Common myeloid progenitor, CD34-positive (primary cell): ENCODE measurements at regions not wholly inside any gene's neighbourhood (a gene's known extent, or its start where the extent isn't known, plus 50 kb on each side); places are given as distances from the start of the nearest gene placed in this dataset.

Experiments used
- CTCF ChIA-PET: fragments of 350-600 bp; sonication (Branson Sonifier 250); formaldehyde crosslinking; loops from one replicate; lab custom pipeline; 2021; ENCODE audit warnings: antibody characterized with exemption; lab: Charles Lee
- POLR2A ChIA-PET: fragments of 350-600 bp; sonication (Branson Sonifier 250); formaldehyde crosslinking; loops from one replicate; lab custom pipeline; 2021; ENCODE audit warnings: antibody characterized with exemption; lab: Charles Lee
- DNase-seq, 3 donors: peaks; one replicate each; pipeline versions ENCODE4 v3.0.0 to v3.0.0-alpha.2; 2013
- H3K27ac ChIP-seq, 2 experiments: 1 replicate in 1 of 2; 2 replicates in 1 of 2; pipeline ENCODE4 v1.7.0; 2013; ENCODE audit warnings: inconsistent platforms in 2 of 2, low read length in 2 of 2, mild to moderate bottlenecking in 2 of 2, low read depth in 1 of 2, moderate library complexity in 1 of 2; ENCODE audit not compliant: severe bottlenecking in 2 of 2, insufficient read depth in 1 of 2, poor library complexity in 1 of 2
- H3K27me3 ChIP-seq, 5 experiments: replicated peaks in 2 of 5; 1 replicate in 3 of 5; 2 replicates in 2 of 5; pipeline versions ENCODE4 v1.6.1 to v1.7.0; 2013; ENCODE audit warnings: low read length in 4 of 5, mild to moderate bottlenecking in 2 of 5, moderate library complexity in 2 of 5, inconsistent platforms in 1 of 5; ENCODE audit not compliant: insufficient read depth in 5 of 5, control insufficient read depth in 4 of 5
- H3K36me3 ChIP-seq, 4 experiments: 1 replicate in 2 of 4; 2 replicates in 2 of 4; pipeline versions ENCODE4 v1.6.1 to v1.7.0; 2013; ENCODE audit warnings: low read length in 3 of 4, control low read depth in 1 of 4, mild to moderate bottlenecking in 1 of 4; ENCODE audit not compliant: control insufficient read depth in 4 of 4, insufficient read depth in 4 of 4
- H3K4me1 ChIP-seq, 4 experiments: 1 replicate in 3 of 4; 2 replicates in 1 of 4; pipeline versions ENCODE4 v1.6.1 to v1.7.1; 2013; ENCODE audit warnings: low read length in 3 of 4, mild to moderate bottlenecking in 3 of 4, control low read depth in 1 of 4, inconsistent platforms in 1 of 4, moderate library complexity in 1 of 4; ENCODE audit not compliant: control insufficient read depth in 4 of 4, insufficient read depth in 4 of 4; ENCODE audit errors: control extremely low read depth in 1 of 4
- H3K4me3 ChIP-seq, 7 experiments: 1 replicate in 4 of 7; 2 replicates in 3 of 7; pipeline versions ENCODE4 v1.5.1 to v1.7.0; 2013; ENCODE audit warnings: mild to moderate bottlenecking in 7 of 7, low read length in 6 of 7, moderate library complexity in 6 of 7, inconsistent platforms in 2 of 7, low read depth in 2 of 7, control low read depth in 1 of 7; ENCODE audit not compliant: insufficient read depth in 4 of 7, control insufficient read depth in 1 of 7; ENCODE audit errors: extremely low read depth in 1 of 7
- H3K9me3 ChIP-seq, 5 experiments: 1 replicate in 4 of 5; 2 replicates in 1 of 5; pipeline versions ENCODE4 v1.6.1 to v1.7.1; 2013; ENCODE audit warnings: low read length in 4 of 5, mild to moderate bottlenecking in 2 of 5, inconsistent platforms in 1 of 5, low read depth in 1 of 5, moderate library complexity in 1 of 5; ENCODE audit not compliant: control insufficient read depth in 4 of 5, insufficient read depth in 2 of 5; ENCODE audit errors: control extremely low read depth in 1 of 5
- WGBS: methylation state at CpG from one replicate; pipeline ENCODE4 v1.1.5; 2013; ENCODE audit not compliant: insufficient coverage; 5-methylcytosine and 5-hydroxymethylcytosine counted together

DNA sequence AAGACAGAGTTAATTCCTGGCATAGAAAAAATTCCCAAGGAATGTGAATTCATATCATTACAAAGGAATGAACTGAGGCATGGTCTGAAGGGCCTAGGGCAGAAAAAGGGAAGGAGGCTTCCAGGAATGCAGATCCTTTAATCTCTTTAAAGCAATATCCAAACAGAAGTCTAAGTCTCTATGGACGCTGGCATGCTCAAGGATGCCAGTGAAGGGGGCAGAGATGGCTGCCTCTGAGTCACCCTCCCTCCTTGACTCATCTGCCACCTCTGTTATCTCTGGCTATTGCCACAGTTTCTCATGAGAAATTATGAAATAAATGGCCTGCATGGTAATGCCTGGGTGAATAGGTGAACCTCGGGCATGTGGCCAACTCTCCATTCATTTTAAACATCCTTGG, 96.3 kb upstream of the BCL6 start:
- WGBS: 100% methylated on average over 1 of the region's 2 CpGs
- Histone ChIP-seq H3K4me1 (no peaks in the 10 kb centered on the region), H3K9me3 (no peaks in the 10 kb centered on the region), H3K27ac (no peak overlapping the region), H3K36me3 (no peaks in the 10 kb centered on the region), H3K4me3 (no peak overlapping the region), H3K27me3 (no peaks in the 10 kb centered on the region)
- ChIA-PET CTCF (no interaction called here), POLR2A (no interaction called here)
- no peak for DNase-seq

DNA sequence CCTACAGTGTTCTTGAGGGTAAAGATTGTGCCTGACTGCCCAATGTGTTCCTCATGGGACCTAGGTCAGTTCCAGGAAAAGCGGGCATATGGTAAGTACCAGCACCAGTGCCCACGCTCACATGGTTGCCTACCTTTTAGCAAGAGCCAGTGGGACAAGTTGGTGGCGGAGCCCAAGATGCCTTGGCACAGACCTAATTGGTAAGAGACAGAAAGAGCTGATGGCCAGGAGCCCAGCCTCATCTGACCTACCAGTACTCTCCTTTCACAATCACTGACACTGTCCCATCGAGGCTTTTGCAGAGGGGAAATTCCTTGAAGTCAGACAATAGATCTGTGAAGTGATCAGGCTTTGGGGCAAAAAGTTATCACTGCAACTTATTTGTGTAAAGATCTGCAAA, 98.4 kb upstream of the BCL6 start:
- WGBS: 100% methylated on average over 4 of the region's 4 CpGs
- DNase-seq: no peak
- Histone ChIP-seq H3K27me3 (no peaks in the 10 kb centered on the region), H3K36me3 (no peaks in the 10 kb centered on the region), H3K4me1 (no peaks in the 10 kb centered on the region), H3K27ac (no peak overlapping the region), H3K9me3 (no peaks in the 10 kb centered on the region), H3K4me3 (no peak overlapping the region)
- CTCF ChIA-PET: no interaction called here
- POLR2A ChIA-PET: no interaction called here

DNA sequence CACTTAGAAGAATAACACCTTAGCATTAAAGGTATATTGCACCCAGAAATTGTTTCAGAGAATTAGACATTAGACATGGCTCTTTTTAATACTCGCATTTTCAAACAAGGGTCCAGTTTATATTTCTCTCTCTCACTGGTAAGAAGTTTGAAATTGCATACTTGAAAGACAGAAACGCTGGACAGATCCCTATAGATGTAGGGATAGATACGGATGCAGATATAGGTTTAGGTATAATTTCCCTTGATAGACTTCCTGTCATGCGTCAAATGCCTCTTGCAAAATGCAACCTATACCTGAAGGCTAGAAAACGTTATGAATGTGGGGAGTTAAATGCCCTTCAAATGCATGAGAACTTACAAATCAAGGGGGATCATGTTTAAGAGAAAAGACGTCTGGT, 99.4 kb upstream of the BCL6 start:
- Histone ChIP-seq H3K4me1 (no peaks in the 10 kb centered on the region), H3K4me3 (no peak overlapping the region), H3K27me3 (no peaks in the 10 kb centered on the region), H3K36me3 (no peaks in the 10 kb centered on the region), H3K27ac (no peak overlapping the region), H3K9me3 (no peaks in the 10 kb centered on the region)
- ChIA-PET CTCF (no interaction called here), POLR2A (no interaction called here)
- 86% methylated on average over 6 of the region's 6 CpGs for WGBS
- no peak for DNase-seq

DNA sequence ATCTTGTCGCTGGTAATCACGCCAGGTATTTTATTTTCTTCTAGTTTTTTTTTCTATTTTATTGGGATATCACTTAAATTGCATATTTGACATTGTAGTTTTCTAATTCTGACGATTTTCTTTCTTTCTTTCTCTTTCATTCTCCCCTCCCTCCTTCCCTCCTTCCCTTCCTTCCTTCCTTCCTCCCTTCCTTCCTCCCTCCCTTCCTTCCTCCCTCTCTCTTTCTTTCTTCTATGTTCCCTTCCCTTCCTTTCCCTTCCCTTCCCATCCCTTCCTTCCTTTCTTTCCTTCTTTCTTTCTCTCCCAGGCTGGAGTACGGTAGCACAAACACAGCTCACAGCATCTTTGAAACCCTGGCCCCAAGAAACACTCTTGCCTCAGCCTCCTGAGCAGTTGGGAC, 100.6 kb upstream of the BCL6 start:
- H3K4me1 ChIP-seq: no peaks in the 10 kb centered on the region
- H3K4me3 ChIP-seq: no peak overlapping the region
- ChIA-PET CTCF (no interaction called here), POLR2A (interaction anchor here (0.7 kb wide), 1 partner anchor 106 kb away, joined by 7 read pairs; no protein-coding TSS in a partner anchor)
- H3K27ac ChIP-seq: no peak overlapping the region
- DNase-seq: no peak
- H3K9me3 ChIP-seq: no peaks in the 10 kb centered on the region
- 40% methylated on average over 1 of the region's 4 CpGs for WGBS
- H3K36me3 ChIP-seq: no peaks in the 10 kb centered on the region
- H3K27me3 ChIP-seq: no peaks in the 10 kb centered on the region

DNA sequence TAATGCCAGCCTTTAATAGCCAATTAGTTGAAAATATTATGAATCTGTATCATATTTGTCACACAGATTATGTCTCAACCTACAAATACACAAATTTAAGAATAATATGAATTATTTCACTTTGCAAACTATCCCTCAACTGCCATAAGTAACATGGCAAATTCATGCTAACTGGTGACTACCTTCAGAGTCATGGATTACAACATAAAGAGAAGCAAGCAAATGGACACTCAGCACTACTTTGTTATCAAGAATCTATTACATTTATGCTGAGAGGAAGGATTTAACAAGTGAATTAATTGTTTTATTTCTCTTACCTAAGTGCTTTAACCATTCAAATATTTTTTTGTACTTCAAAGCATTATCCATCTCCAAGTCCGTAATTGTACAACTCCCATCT, 103.1 kb upstream of the BCL6 start:
- Histone ChIP-seq H3K4me1 (no peaks in the 10 kb centered on the region), H3K36me3 (no peaks in the 10 kb centered on the region), H3K27me3 (no peaks in the 10 kb centered on the region), H3K27ac (no peak overlapping the region), H3K4me3 (no peak overlapping the region), H3K9me3 (peaks cover 0 to 18% (median 5%) of the 10 kb centered on the region in 5 experiments)
- 100% methylated on average over 1 of the region's 1 CpG for WGBS
- no peak for DNase-seq
- POLR2A ChIA-PET: no interaction called here
- CTCF ChIA-PET: no interaction called here

DNA sequence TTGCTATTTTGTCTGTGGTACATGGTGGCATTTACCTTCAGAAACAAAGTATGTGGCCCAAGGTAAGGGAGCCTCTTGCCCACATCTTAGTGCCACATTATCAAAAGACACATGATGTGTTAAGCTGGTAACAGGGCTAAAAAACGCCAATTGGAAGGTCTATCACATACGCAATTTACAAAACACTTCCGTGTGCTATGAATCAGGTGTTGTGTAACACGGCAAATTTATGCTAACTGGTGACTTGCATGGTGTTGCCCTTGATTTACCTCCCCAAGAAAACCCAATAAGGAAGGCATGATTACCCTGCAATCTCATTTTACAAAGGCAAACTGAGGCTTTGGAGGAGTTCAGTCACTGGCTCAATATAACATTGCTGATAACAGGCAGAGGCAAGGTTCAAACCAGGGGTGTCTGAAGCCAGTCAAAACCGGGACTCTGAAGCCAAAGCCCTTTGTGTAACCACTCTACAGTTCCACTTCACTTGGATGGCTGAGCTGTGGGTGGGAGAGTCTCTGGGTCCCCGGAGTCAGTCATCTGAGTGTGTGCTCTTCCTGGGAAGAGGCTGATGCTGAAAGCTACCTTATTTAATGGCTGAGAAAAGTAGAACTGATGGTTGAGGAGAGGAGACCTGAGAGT, 103.9 kb upstream of the BCL6 start:
- no peaks in the 10 kb centered on the region for H3K27me3 ChIP-seq
- 100% methylated on average over 5 of the region's 6 CpGs for WGBS
- CTCF ChIA-PET: no interaction called here
- POLR2A ChIA-PET: no interaction called here
- H3K9me3 ChIP-seq: peaks cover 0 to 18% (median 5%) of the 10 kb centered on the region in 5 experiments
- H3K4me3 ChIP-seq: no peak overlapping the region
- no peaks in the 10 kb centered on the region for H3K36me3 ChIP-seq
- no peak for DNase-seq
- H3K4me1 ChIP-seq: no peaks in the 10 kb centered on the region
- no peak overlapping the region for H3K27ac ChIP-seq

DNA sequence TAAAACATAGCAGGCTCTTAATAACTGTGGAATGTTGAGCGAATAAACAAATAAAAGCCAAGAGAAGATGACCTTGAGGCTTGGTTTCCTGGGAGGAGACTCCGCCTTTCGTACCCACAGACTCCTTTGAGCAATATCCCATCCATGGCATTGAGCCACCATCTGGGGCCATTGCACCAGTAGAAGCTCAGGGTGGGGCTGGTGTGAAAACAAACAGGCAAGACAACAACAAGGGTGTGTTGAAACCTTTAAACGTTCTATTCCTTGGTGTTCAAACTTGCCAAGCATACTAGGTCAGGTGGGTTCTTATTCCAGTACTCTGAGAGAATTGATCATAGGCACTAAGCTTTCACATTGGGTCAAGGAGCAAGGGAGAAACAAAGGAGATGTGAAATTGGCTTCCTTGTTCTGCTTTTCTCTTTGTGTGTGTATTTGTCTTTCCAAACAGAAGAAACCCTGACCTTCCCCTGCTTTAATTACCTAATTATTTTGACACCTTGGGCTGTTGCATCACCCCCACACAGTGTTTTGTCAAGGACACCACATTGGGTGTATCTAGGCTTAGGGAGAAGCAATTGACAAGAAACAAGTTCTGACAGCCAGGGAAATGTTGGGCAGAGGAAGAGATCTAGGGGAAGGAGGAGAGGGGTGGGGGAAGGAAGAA, 105.1 kb upstream of the BCL6 start:
- H3K27me3 ChIP-seq: no peaks in the 10 kb centered on the region
- POLR2A ChIA-PET: no interaction called here
- H3K4me1 ChIP-seq: no peaks in the 10 kb centered on the region
- H3K4me3 ChIP-seq: no peak overlapping the region
- DNase-seq: peak in 1 of 3 donors; percentile 4
- 100% methylated on average over 4 of the region's 4 CpGs for WGBS
- peaks cover 0 to 20% (median 5%) of the 10 kb centered on the region in 5 experiments for H3K9me3 ChIP-seq
- no peak overlapping the region for H3K27ac ChIP-seq
- no peaks in the 10 kb centered on the region for H3K36me3 ChIP-seq
- CTCF ChIA-PET: interaction anchor here (1.0 kb wide), 1 partner anchor 11 kb away, joined by 3 read pairs; no protein-coding TSS in a partner anchor
